Calu3 (cell line): ENCODE measurements at regions not wholly inside any gene's neighbourhood (a gene's known extent, or its start where the extent isn't known, plus 50 kb on each side); places are given as distances from the start of the nearest gene placed in this dataset.

Source experiments
- BruUV-seq: library from RNA; stranded (reverse); fragments of 400-500 nt; replicated peaks from 2 replicates; lab custom pipeline; 2021; lab: Mats Ljungman, UMichigan
- CTCF ChIA-PET: fragments of 300-600 bp; sonication (Branson Sonifier 250); formaldehyde crosslinking; loops from one replicate; lab custom pipeline; 2022; ENCODE audit warnings: antibody characterized with exemption; lab: Charles Lee
- DNase-seq: peaks from one replicate; pipeline ENCODE4 v3.0.0; 2022
- H3K27ac Mint-ChIP-seq: one replicate; pipeline ENCODE4 v1.8.0; 2022; ENCODE audit warnings: mixed read lengths; ENCODE audit not compliant: unreplicated experiment
- H3K27me3 Mint-ChIP-seq: one replicate; pipeline ENCODE4 v1.8.0; 2022; ENCODE audit warnings: mixed read lengths; ENCODE audit not compliant: unreplicated experiment
- H3K36me3 Mint-ChIP-seq: one replicate; pipeline ENCODE4 v1.8.0; 2022; ENCODE audit warnings: mild to moderate bottlenecking, moderate library complexity, mixed read lengths; ENCODE audit not compliant: insufficient read depth, unreplicated experiment
- H3K4me1 Mint-ChIP-seq: one replicate; pipeline ENCODE4 v1.8.0; 2022; ENCODE audit warnings: mild to moderate bottlenecking, low read depth, mixed read lengths; ENCODE audit not compliant: unreplicated experiment
- H3K4me3 Mint-ChIP-seq: one replicate; pipeline ENCODE4 v1.8.0; 2022; ENCODE audit warnings: mild to moderate bottlenecking, low read depth, moderate library complexity, mixed read lengths; ENCODE audit not compliant: unreplicated experiment
- H3K9me3 Mint-ChIP-seq: one replicate; pipeline ENCODE4 v1.8.0; 2022; ENCODE audit warnings: low read depth, mixed read lengths; ENCODE audit not compliant: unreplicated experiment
- intact Hi-C: fragments of 100-400 bp; cut with micrococcal nuclease; formaldehyde crosslinking; loops from one replicate; pipeline ENCODE4 v1.10.0; 2022; ENCODE audit not compliant: unreplicated experiment
- TF ChIP-seq, protein P1 (sequence below): fragments of 200-600 bp; IDR thresholded peaks from one replicate; pipeline ENCODE4 v1.8.0; 2022; ENCODE audit warnings: antibody characterized with exemption; ENCODE audit not compliant: unreplicated experiment

DNA sequence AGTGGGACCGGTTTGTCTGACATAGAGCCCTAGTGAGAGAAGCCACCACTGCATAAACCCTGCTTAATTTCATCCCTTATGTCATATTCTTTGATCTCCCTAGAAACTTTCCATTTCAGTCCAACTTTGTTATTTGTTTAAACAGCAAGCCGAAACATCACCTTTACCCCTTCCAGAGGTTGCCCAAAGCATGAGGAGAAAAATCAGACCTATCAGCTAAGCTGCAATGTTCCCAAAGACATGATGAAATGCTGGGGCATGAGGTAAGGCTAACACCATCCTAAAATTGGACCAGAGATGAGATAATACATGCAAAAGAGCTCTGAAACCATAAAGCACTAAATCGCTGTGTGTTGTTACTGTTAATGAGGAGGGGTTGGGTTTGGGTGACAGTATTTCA, 447.9 kb upstream of the ACVR2A start:
- Mint-ChIP-seq H3K27me3 (no peaks in the 10 kb centered on the region), H3K27ac (no peak overlapping the region), H3K9me3 (no peaks in the 10 kb centered on the region), H3K4me1 (no peaks in the 10 kb centered on the region), H3K36me3 (no peaks in the 10 kb centered on the region), H3K4me3 (no peak overlapping the region)
- DNase-seq, result no peak
- intact Hi-C loops, result no loop called here
- no TSS peak for BruUV-seq
- TF ChIP-seq, protein P1, sequence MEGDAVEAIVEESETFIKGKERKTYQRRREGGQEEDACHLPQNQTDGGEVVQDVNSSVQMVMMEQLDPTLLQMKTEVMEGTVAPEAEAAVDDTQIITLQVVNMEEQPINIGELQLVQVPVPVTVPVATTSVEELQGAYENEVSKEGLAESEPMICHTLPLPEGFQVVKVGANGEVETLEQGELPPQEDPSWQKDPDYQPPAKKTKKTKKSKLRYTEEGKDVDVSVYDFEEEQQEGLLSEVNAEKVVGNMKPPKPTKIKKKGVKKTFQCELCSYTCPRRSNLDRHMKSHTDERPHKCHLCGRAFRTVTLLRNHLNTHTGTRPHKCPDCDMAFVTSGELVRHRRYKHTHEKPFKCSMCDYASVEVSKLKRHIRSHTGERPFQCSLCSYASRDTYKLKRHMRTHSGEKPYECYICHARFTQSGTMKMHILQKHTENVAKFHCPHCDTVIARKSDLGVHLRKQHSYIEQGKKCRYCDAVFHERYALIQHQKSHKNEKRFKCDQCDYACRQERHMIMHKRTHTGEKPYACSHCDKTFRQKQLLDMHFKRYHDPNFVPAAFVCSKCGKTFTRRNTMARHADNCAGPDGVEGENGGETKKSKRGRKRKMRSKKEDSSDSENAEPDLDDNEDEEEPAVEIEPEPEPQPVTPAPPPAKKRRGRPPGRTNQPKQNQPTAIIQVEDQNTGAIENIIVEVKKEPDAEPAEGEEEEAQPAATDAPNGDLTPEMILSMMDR, result no peak
- CTCF ChIA-PET, result no interaction called here

DNA sequence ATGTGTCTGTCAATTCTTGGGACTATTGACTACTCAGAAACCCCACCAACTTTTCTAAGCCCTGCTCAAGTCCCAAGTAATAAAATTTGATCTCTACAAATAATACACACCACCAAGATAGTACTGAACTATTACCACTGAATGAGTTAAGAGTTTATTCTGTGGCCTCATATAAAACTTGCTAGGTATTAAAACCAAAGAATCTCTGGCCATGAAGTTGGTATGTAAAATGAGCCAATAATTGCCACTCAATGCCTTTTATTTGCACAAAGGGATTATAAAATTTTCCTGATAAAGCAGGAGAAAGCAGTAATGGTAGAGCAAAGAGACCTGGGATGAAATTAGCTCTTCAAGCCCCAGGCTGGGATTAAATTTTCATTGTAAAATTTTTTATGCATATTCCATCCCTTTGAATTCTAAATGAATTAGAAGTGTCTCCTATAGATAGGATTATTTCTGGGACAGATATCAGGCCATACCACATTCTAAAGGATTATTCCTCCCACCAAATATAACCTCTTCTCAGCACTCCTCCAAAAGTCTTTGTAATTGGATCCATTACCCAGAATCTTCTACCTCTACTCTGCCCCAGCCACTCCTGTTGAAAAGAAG, 450.5 kb upstream of the ACVR2A start:
- intact Hi-C loops, result no loop called here
- no peak overlapping the region for H3K27ac Mint-ChIP-seq
- no peaks in the 10 kb centered on the region for H3K4me1 Mint-ChIP-seq
- H3K27me3 Mint-ChIP-seq, result no peaks in the 10 kb centered on the region
- no peak overlapping the region for H3K4me3 Mint-ChIP-seq
- no TSS peak for BruUV-seq
- no peaks in the 10 kb centered on the region for H3K9me3 Mint-ChIP-seq
- DNase-seq, result no peak
- CTCF ChIA-PET, result no interaction called here
- TF ChIP-seq, protein P1, result no peak
- no peaks in the 10 kb centered on the region for H3K36me3 Mint-ChIP-seq

DNA sequence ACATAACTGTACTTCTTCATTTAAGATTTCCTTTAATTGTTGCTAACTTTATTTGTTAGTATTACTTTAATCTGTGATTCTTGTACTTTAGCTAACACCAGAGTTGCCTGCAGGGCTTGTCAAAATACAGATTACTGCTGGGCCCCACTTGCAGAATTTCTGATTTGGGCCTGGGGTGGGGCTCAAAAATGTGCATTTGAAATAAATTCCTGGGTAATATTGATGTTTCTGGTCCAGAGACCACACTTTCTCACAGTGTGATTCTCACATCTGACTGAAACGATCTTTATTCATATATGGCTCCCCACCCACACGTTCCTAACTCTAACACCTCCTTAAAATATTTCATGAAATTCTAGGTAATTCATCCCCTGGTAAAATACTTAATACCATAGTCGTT, 452.6 kb upstream of the ACVR2A start:
- Mint-ChIP-seq H3K27ac (no peak overlapping the region), H3K4me3 (no peak overlapping the region), H3K9me3 (no peaks in the 10 kb centered on the region), H3K27me3 (no peaks in the 10 kb centered on the region), H3K4me1 (no peaks in the 10 kb centered on the region), H3K36me3 (no peaks in the 10 kb centered on the region)
- CTCF ChIA-PET, result no interaction called here
- no TSS peak for BruUV-seq
- intact Hi-C loops, result no loop called here
- TF ChIP-seq, protein P1, result no peak
- DNase-seq, result no peak

DNA sequence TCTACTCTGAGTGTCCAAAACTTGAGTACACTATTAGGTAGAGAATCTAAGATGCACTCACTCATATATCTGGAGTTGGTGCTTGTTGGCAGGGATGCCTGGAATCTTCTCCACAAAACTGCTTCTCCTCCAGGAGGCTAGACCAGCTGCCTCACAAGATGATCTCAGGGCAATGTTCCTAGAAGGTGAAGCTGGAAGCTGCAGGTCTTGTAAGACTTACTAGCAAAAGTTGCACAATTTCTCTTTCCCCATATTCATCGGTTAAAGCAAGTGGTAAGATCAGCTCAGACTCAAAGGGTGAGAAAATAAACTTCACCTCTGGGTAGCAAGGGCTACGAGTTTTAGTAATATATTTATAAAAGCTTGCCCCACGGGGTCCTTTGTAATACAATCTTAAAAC, 454.4 kb upstream of the ACVR2A start:
- Mint-ChIP-seq H3K27ac (no peak overlapping the region), H3K36me3 (no peaks in the 10 kb centered on the region), H3K9me3 (no peaks in the 10 kb centered on the region), H3K27me3 (no peaks in the 10 kb centered on the region), H3K4me3 (no peak overlapping the region), H3K4me1 (no peaks in the 10 kb centered on the region)
- no peak for DNase-seq
- CTCF ChIA-PET, result no interaction called here
- TF ChIP-seq, protein P1, result no peak
- intact Hi-C loops, result no loop called here
- no TSS peak for BruUV-seq
